ENCODE measurements at regions not wholly inside any gene's neighbourhood (a gene's known extent, or its start where the extent isn't known, plus 50 kb on each side); places are given as distances from the start of the nearest gene placed in this dataset.
"Not testable (repeated sequence)": the region's sequence is repeated elsewhere in the genome, so short reads cannot be mapped to it uniquely, and the experiment has no call there.

DNA sequence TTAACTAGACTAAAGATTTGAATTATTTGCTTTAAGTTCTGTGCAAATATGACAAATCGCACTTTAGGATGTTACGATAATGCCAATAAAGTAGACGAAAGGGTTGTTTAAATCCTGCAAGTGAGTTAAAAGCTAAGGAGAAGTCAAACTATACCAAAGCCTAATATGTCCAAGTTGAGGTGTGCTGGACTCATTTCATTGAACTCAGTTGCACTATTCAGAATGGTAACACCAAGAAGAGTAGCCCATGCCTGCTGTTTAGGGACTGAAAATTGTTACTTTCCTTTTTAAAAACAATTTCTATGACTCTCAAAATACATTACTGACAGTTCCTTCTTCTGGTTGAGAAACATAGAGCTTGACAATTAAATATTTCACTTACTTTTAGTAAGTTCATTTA is 766.3 kb downstream of the DNAJB9 start:
- no peak for DNase-seq

DNA sequence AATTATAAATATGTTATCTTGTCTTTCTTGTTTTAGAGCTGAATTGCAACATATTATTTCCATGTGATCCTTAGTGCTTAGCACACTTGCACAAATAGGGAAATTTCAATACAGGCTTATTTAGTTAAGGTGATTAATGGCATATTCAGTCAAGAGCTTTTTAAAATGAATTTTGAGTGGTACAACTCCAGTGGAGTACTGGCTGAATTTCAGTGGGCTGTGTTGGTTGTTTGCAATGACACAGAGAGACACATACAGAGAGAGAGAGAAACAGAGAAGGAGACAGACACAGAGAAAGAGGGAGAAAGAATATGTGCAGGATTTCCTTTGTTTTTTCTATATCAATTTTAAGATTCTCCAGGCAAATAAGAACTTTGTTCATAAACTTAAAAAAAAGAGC is 766.9 kb downstream of the DNAJB9 start:
- no peak for DNase-seq

DNA sequence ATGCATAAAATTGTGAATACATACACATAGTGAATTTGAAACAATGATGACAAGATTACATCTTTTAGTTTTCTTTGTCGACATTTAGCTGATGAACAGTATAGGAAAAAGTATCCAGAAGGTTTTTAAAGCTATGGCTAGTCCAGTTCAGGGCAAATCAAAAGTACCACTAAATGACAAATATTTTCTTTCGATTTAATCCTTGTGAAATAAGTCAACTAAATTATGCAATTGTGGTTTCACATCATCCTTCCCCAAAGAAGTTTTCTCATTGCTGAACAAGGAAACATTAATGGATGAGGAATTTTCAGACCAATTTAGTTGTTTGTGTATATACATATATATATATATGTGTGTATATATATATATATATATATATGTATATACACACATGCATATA is 774.0 kb downstream of the DNAJB9 start:
- DNase-seq, result no peak

DNA sequence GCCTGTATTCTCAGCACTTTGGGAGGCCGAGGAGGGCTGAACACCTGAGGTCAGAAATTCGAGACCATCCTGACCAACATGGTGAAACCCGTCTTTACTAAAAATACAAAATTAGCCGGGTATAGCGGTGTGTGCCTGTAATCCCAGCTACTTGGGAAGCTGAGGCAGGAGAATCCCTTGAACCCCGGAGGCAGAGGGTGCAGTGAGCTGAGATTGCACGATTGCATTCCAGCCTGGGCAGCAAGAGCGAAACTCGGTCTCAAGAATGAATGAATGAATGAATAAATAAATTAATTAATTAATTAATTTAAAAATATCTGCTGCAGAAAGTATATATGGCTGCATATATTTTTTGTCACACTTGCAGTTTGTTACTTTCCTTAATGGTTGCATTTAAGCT is 781.8 kb downstream of the DNAJB9 start:
- DNase-seq, result no peak

DNA sequence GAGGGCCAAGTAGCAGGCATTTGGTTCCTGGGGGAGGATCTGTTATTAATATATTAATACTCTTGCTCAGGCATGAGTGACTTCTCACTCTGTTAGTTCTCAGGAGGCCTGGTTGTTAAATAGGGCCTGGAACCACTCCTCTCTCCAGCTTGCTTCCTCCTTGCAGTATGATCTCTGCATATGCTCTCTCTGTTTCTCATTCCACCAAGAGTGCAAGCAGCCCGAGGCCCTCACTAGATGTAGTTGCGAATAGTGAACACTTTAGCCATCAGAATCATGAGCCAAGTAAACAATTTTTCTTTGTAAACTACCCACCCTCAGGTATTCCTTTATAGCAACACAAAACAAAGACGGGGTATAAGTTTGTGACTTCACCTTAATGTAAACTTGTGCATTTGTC is 784.3 kb downstream of the DNAJB9 start:
- no peak for DNase-seq

DNA sequence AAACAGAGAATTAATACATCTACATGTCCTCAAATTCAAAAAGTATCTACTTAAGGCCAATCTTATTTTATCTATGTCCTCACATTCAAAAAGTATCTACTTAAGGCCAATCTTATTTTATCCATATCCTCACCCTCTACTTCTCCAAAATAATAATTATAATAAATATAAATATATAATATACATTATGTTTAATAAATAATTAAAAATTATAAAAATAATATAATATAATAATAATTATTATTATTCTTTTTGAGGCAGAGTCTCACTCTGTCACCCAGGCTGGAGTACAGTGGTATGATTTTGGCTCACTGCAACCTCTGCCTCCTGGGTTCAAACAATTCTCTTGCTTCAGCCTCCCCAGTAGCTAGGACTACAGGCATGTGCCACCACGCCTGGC is 784.9 kb downstream of the DNAJB9 start:
- DNase-seq, result no peak

DNA sequence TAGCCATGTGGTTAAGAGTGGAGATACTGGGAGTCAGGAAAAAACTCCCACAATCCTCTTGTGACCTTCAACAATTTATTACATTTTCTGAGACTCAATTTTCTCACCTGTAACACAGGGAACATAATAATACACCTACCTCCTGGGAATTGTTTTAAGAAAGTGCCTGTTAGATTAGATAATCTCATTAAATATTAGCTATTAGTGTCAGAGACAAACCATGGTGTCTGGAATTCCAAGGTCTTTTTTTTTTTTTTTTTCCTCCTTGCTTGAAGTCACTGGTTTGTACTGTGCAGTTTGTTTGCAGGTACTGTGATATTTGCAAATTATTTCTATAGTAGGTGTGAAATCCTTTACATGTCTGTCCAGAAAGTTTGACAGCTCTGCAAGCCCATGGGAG is 806.1 kb downstream of the DNAJB9 start:
- DNase-seq, result no peak

DNA sequence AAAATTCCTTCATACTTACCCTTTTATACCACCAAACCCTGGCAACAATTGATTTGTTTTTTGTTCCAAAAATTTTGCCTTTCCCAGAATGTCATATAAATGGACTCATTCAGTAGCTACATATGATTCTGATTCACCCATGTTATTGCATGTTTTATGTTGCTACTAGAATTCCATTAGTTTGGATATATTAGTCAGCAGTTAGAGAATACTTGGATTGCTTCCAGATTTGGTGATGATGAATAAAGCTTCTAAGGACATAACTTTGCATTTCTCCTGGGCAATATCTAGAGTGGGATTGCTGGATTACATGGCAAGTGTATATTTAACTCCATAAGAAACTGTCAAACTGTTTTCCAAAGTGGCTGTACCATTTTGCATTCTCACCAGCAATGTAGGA is 806.9 kb downstream of the DNAJB9 start:
- DNase-seq, result no peak

DNA sequence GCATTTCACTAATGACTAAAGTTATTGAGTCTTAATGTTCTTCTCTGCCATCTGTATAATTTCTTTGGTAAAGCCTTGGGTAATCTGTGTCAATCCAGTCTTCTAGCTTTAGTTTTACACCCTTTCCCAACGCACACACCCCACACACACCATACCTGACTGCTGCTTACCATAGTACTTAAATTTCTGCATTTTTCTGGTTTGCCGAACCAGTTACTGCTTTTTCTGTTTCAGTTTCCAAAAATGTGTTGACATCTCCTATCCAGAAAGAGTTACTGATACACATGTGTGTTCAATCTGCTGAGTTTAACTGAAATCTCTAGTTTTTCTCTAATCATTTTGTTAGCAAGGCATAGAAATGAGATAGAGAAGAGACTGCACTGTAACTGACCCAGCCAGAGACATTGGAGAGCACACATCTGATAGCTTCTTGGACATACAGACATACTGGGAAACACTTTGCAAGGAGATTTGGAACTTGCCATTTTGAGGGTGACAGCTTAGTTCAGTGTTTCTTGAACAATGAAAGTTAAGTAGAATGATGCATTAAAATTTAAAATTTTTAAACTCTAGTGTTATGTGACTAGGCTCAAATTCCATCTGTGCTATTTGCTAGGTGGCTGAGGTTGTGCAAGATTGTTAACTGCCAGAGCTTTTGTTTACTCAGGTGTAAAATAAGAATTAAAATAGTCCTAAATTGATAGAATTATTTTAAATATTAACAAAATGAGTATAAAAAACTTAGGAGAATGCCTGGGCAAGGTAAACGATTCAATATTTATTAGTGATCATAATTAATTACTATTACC is 807.6 kb downstream of the DNAJB9 start:
- DNase-seq, result no peak

DNA sequence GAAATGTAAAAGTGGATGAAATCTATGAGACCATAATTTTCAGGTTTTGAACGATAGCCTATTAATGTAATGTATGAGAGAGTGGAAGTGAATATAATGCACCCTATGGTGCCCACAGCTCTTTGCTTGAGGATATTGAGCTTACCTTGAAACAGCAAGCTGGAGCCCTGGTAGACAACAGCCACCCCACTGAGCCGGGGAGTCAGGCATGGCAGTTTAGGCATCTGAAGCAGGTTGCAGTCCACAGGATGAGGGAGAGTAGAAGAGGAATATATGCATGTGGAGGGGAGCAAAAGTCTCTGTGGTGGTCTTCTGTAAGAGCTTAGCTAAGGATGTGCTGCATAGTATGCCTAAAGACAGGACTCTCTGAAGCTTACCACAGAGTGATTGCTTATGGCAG is 817.3 kb downstream of the DNAJB9 start:
- no peak for DNase-seq

DNA sequence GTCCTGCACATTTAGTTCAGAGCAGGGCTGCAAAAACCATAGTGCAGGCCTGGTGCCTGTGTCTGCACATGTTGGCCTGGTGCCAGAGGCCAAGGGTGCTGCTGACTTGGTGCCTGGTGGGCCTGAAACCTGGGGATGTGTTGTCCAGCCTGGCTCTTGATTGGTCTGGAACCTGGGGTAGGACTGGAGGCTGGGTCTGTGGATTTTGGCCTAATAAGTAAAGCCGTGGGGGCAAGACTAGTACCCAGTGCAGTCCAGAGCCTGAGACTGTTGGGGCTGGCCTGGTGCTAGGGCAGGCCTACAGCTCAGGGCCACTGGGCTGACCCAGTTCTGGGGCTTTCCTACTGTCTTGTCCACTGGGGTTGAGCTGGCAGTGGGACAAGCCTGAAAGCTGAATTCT is 817.9 kb downstream of the DNAJB9 start:
- DNase-seq, result no peak

DNA sequence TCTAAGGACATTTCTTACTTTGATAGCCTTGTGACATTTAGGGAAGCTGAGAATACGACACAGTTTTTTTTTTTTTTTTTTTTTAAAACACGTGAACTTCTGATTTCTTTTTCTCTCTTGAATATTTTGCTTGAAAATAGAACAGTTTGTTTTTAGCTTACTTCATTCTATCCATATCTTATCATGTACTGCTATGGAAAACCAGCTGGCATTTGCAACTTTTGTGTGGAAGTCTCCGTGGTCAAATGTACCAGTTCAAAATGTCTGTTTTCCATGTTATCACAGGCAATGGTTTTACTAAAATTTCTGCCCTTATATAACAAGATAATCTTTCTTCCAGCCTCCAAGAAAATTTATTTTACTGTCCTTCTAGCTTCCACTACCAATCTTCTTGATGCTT is 821.6 kb downstream of the DNAJB9 start:
- no peak for DNase-seq

DNA sequence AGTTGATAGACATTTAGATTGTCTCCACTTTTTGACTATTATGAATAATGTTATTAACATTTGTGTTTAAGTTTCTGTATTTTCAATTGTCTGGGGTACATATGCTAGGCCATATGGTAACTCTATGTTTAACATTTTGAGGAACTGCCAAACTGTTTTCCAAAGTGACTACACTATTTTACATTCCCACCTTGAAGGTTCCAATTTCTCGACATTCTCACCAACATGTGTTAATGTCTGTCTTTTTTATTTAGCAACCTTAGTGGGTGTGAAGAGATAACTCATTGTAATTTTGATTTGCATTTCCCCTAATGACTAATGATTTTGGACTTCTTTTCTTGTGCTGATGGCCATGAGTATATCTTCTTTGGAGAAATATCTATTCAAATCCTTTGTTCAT is 832.4 kb downstream of the DNAJB9 start:
- no peak for DNase-seq

DNA sequence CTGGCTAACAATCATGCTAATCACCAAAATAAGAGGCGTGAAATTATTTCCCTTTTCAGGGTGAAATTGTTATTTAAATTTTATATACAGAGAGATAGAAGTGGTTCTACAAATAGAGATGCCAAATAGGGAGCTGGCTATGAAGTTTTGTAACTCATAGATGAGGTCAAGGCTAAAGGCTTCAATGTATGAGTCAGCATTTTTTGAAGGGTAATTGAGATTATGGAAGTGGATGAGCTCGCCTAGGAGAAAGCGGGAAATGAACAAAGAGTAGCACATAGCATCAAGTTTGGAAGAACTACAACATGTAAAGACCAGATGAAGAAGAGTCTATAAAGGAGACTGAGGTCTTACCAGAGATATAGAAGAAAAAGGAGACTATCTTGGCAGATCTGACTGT is 838.1 kb downstream of the DNAJB9 start:
- no peak for DNase-seq

DNA sequence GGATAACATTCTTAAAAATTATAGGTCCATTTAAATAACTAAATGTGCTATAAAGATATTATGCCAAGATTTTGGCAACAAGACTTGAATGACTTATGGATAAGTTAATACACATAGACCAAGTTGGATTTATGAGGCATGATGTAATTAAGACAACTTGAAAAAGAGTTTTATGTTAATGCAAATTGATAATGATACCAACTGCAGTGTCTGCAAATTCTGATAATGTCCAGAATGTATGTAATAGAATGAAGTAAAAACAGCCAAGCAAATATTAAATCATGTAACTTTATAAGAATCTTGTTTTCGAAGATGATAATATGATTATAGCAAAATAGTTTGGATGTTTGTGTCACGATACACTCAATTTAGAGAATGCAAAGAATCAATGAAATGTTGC is 868.3 kb downstream of the DNAJB9 start:
- DNase-seq, result no peak

DNA sequence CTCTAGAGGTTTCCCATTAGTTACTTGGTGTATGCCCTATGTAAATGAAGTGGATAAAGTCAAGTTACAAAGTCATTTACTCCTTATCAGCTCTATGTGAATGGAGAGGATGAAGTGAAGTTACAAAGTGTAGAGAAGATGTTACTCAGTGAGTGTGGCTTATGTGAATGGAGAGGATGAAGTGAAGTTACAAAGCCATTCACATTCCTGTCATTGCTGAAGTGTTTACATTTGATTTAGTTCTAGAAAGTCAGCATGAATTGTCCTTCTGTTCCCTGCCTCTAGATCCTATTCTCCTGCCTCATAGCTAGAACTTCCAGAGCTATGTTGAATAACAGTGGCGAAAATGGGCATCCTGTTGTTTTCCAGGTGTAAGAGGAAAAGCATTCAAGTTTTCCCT is 880.1 kb downstream of the DNAJB9 start:
- no peak for DNase-seq

DNA sequence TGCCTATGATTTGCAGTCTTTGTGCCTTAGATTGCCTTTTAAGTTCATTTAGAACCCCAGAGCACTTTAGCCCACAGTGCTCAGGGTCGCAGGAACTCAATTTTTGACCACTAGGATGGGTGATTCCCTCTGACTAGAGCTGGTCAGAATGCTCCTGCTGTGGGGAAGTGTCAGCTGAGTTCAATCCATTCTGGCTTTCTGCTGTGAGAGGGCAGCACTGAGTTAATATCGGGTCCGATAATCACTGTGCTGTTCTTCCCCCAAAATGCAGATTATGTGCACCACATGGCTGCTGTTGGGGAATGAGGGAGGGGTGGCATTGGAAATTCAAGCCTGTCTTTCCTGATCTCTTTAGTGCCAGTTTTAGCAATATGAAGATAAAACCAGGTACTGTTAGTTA is 886.4 kb downstream of the DNAJB9 start:
- no peak for DNase-seq

DNA sequence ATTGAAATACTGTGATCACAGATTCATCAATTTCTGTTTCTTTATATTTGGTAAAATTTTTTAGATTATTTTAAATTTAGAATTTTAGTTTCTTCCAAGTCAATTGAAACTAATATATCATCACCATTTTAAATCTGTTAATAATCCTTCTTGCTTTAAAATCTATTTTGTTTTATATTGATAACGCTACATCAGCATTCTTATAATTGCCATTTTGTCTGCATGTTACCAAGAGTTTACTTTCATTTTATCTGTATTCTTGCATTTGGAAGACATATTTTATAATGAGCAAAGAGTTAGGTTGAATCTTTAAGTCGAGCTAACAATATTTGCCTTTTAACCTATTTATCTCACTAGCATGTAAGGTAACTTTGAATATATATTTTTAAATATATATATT is 890.6 kb downstream of the DNAJB9 start:
- no peak for DNase-seq

DNA sequence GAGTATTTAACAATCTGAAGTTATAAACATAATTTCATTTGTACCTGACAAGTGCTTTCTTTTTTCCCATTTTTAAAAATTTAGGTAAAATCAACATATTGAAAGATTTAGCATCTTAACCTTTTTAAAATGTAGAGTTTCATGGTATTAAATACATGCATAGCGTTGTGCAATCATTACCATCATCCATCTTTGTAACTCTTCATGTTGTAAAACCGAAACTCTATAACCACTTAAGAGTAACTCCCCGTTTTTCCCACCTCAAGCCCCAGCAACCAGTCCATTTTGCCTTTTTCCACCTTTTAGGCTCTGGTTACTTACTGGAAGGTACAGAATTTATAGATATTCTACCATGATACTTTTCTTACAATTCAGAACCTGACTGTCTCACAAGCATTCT is 892.5 kb downstream of the DNAJB9 start:
- DNase-seq, result no peak

DNA sequence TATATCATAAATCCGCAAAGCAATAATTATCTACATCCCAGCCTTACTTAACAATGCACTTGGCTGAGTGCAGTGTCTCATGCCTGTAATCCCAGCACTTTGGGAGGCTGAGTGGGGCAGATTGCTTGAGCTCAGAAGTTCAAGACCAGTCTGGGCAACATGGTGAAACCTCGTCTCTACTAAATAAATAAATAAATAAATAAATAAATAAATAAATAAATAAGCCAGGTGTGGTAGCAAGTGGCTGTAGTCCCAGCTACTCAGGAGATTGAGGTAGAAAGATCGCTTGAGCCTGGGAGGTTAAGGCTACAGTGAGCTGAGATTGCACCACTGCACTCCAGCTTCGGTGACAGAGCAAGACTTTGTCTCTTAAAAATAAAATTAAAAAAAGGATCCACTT is 898.1 kb downstream of the DNAJB9 start:
- not testable (repeated sequence) for DNase-seq

DNA sequence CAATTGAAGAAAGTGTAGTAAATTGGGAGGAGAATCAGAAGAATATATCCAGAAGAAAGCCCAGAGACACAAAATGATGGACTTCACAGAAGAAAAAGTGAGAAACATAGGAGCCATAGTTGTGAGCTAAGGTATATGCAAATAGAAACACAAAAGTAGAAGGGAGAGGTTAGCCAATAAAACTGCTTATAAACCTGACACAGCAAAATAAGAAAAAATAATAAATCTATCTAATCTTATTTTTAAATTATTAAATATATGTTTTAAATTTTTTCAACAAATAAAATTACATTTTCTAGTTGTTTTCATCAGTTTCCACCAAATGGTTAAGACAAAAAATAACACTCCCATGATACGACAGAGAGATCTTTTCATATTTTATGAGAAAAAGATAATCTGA is 903.5 kb downstream of the DNAJB9 start:
- no peak for DNase-seq

DNA sequence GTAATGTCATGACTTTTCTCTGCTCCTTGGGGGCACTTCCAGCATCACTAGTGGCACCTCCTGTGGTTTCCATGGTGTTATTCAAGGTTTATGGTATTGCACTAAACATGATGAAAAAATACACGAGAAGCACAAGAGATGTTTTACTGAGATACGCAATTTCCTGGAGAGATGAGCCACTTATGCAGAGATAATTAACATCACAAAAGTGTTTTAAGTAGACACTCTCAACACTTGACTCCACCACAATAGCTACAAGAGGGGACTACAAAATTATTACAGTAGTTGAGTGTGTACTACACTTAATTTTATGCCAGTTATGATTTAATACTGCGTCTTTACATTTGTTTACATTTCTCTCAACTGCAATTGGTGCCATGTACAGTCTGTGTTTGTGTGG is 906.7 kb downstream of the DNAJB9 start:
- no peak for DNase-seq

DNA sequence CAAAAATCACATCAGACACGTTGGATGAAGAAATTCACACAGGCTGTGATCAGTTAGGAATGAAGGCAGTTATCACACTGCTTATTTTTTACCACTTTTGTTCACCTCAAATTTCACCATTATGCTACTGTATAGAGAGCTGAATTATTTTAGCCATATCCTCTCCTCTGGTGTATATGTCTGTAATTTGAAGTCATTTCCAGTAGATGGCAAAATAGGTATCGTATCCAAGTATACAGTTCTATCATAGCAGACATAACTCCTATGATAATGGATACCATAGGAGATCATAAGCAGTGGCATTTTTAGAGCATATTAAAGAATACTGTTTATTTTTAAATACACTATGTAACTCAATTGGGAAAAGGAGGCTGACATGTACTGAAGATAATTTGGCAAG is 909.7 kb downstream of the DNAJB9 start:
- DNase-seq, result no peak

DNA sequence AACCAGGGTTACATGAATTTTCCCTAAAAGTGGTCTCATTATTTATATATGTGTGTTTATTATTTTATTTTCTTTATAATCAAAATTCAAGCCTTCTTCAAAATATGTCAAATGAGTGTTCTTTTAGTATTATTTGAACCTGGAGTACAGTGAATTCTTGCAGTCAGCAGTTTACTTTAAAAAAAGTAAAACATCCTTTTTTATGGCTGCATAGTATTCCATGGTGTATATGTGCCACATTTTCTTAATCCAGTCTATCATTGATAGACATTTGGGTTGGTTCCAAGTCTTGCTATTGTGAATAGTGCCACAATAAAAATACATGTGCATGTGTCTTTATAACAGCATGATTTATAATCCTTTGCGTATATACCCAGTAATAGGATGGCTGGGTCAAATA is 920.9 kb downstream of the DNAJB9 start:
- not testable (repeated sequence) for DNase-seq

DNA sequence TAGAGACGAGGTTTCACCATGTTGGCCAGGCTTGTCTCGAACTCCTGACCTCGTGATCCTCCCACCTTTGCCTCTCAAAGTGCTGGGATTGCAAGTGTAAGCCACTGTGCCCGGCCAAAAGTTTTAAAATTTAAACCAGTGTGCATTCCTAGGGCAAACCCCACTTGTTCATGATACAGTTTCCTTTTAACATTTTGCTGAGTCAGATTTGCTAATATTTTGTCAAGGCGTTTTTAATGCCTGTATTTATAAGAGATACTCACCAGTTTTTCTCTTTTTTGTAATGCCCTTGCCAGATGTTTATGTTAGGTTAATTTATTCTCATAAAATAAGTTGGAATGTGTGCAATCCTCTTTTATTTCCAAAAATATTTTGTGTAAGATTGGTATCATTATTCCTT is 927.4 kb downstream of the DNAJB9 start:
- DNase-seq, result no peak
